ENCODE measurements at regions not wholly inside any gene's neighbourhood (a gene's known extent, or its start where the extent isn't known, plus 50 kb on each side); places are given as distances from the start of the nearest gene placed in this dataset.

DNA sequence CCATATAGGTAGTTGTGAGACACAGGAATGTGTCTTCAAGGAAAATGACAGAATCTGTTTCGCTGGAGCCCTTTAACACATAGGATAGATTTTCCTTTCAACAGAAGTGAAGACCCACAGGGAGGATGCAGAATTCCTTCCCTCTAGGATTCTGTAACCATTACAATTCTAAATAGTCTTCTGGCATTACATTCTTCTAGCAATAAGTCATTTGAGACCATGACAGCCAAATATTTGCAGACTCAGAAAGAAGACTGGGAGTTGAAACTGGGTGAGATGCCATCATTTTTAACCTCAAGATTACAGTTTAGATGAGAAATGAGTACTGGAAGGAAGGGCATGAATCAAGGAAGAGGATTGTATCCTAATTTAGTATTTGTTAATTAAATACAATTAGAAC is 61.6 kb downstream of the ZBTB18 start:
- H3K36me3 ChIP-seq (ENCODE audit: control insufficient read depth in 2 of 2, insufficient read depth in 1 of 2, low read length in 2 of 2): no peaks in the 10 kb centered on the region
- no peak overlapping the region for H3K4me3 ChIP-seq (ENCODE audit: low read depth, low read length)
- H3K4me1 ChIP-seq (ENCODE audit: control insufficient read depth, insufficient read depth, low read length): peaks cover 10% of the 10 kb centered on the region
- H3K27ac ChIP-seq (ENCODE audit: extremely low read depth, low read depth, low read length): no peak overlapping the region
- H3K9me3 ChIP-seq (ENCODE audit: control insufficient read depth, insufficient read depth, low read depth, low read length): no peaks in the 10 kb centered on the region
- POLR2A ChIA-PET: no interaction called here
- CTCF ChIA-PET: interaction anchor here (0.7 kb wide), 1 partner anchor 89 kb away, joined by 3 read pairs; no protein-coding TSS in a partner anchor
- no peak for TF ChIP-seq PRDM1 (tag by site-specific recombination; IDR thresholded peaks at IDR 0.05)
- TF ChIP-seq ZNF133 (tag by site-specific recombination; IDR thresholded peaks at IDR 0.05): no peak
- TF ChIP-seq ZNF623 (tag by site-specific recombination; IDR thresholded peaks at IDR 0.05): no peak
- no peak for TF ChIP-seq ZNF132 (tag by site-specific recombination; IDR thresholded peaks at IDR 0.05; ENCODE audit: borderline replicate concordance)
- no peak for TF ChIP-seq ZNF394 (tag by site-specific recombination; IDR thresholded peaks at IDR 0.05; ENCODE audit: borderline replicate concordance)
- no peak for TF ChIP-seq ZNF529 (tag by site-specific recombination; IDR thresholded peaks at IDR 0.05; ENCODE audit: insufficient replicate concordance)
- no peak for TF ChIP-seq ZNF560 (tag by site-specific recombination; IDR thresholded peaks at IDR 0.05; ENCODE audit: borderline replicate concordance)

DNA sequence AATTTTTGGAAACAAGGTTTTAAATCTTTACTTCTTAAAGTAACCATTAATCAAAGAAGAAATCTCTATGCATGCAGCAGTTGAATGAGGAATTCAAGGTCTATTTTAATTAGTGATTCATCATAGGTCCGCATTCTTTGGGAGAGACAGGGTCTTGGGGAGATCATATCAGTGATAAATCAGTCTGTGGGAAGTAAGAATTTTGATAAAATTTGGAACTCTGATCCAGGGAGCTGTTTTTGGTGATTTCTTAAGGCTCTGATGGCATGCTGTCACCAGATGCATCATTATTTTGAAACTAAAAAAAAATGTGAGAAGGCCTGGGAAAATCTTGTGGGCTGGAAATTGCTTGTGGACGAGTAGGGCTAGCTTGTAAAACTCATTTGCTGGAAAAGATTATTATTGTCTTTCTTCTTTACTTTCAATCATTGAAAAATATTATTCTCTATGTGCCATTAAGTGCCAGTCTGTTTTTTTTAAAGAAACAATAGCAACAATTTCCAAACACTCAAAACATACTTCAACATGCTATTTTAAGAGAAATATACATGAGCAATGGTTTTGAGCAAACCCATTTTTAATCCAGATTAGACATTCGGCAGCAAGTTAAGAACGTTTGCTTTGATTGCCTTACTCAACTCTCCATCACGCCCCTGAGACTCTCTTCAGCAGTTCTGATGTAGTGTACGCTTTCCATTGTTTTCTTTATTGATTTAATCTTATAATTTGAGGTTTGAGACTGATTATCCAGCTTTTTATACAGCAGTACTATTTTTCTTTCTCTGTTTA is 62.6 kb downstream of the ZBTB18 start:
- POLR2A ChIA-PET: no interaction called here
- TF ChIP-seq, protein P1, sequence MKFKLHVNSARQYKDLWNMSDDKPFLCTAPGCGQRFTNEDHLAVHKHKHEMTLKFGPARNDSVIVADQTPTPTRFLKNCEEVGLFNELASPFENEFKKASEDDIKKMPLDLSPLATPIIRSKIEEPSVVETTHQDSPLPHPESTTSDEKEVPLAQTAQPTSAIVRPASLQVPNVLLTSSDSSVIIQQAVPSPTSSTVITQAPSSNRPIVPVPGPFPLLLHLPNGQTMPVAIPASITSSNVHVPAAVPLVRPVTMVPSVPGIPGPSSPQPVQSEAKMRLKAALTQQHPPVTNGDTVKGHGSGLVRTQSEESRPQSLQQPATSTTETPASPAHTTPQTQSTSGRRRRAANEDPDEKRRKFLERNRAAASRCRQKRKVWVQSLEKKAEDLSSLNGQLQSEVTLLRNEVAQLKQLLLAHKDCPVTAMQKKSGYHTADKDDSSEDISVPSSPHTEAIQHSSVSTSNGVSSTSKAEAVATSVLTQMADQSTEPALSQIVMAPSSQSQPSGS (tag by site-specific recombination; IDR thresholded peaks at IDR 0.05; ENCODE audit: low read depth): no peak
- no peak for TF ChIP-seq ZNF239 (tag by site-specific recombination; IDR thresholded peaks at IDR 0.05)
- TF ChIP-seq KLF10 (tag by site-specific recombination; IDR thresholded peaks at IDR 0.05): no peak
- TF ChIP-seq, protein P2, sequence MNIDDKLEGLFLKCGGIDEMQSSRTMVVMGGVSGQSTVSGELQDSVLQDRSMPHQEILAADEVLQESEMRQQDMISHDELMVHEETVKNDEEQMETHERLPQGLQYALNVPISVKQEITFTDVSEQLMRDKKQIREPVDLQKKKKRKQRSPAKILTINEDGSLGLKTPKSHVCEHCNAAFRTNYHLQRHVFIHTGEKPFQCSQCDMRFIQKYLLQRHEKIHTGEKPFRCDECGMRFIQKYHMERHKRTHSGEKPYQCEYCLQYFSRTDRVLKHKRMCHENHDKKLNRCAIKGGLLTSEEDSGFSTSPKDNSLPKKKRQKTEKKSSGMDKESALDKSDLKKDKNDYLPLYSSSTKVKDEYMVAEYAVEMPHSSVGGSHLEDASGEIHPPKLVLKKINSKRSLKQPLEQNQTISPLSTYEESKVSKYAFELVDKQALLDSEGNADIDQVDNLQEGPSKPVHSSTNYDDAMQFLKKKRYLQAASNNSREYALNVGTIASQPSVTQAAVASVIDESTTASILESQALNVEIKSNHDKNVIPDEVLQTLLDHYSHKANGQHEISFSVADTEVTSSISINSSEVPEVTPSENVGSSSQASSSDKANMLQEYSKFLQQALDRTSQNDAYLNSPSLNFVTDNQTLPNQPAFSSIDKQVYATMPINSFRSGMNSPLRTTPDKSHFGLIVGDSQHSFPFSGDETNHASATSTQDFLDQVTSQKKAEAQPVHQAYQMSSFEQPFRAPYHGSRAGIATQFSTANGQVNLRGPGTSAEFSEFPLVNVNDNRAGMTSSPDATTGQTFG (tag by site-specific recombination; IDR thresholded peaks at IDR 0.05; ENCODE audit: borderline replicate concordance): no peak
- TF ChIP-seq, protein P3, sequence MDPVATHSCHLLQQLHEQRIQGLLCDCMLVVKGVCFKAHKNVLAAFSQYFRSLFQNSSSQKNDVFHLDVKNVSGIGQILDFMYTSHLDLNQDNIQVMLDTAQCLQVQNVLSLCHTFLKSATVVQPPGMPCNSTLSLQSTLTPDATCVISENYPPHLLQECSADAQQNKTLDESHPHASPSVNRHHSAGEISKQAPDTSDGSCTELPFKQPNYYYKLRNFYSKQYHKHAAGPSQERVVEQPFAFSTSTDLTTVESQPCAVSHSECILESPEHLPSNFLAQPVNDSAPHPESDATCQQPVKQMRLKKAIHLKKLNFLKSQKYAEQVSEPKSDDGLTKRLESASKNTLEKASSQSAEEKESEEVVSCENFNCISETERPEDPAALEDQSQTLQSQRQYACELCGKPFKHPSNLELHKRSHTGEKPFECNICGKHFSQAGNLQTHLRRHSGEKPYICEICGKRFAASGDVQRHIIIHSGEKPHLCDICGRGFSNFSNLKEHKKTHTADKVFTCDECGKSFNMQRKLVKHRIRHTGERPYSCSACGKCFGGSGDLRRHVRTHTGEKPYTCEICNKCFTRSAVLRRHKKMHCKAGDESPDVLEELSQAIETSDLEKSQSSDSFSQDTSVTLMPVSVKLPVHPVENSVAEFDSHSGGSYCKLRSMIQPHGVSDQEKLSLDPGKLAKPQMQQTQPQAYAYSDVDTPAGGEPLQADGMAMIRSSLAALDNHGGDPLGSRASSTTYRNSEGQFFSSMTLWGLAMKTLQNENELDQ (tag by site-specific recombination; IDR thresholded peaks at IDR 0.05; ENCODE audit: low read depth): no peak
- no peak for TF ChIP-seq HOXD13 (CRISPR knock-in tag; IDR thresholded peaks at IDR 0.05; ENCODE audit: borderline replicate concordance)
- TF ChIP-seq ZNF660 (tag by site-specific recombination; IDR thresholded peaks at IDR 0.05): peak; percentile 89
- TF ChIP-seq, protein P4, sequence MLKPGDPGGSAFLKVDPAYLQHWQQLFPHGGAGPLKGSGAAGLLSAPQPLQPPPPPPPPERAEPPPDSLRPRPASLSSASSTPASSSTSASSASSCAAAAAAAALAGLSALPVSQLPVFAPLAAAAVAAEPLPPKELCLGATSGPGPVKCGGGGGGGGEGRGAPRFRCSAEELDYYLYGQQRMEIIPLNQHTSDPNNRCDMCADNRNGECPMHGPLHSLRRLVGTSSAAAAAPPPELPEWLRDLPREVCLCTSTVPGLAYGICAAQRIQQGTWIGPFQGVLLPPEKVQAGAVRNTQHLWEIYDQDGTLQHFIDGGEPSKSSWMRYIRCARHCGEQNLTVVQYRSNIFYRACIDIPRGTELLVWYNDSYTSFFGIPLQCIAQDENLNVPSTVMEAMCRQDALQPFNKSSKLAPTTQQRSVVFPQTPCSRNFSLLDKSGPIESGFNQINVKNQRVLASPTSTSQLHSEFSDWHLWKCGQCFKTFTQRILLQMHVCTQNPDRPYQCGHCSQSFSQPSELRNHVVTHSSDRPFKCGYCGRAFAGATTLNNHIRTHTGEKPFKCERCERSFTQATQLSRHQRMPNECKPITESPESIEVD (tag by site-specific recombination; IDR thresholded peaks at IDR 0.05): peak; percentile 45; the same call in 1 of the 2 replicates
- 0 out of 2 replicates have a peak, but pooled peaks have one; percentile 14 for TF ChIP-seq ZNF335 (tag by site-specific recombination; conservative IDR thresholded peaks at IDR 0.05)
- no peak for TF ChIP-seq GLIS2 (tag by site-specific recombination; IDR thresholded peaks at IDR 0.05)
- TF ChIP-seq YY1 (tag by site-specific recombination; IDR thresholded peaks at IDR 0.05): no peak
- TF ChIP-seq, protein P5, sequence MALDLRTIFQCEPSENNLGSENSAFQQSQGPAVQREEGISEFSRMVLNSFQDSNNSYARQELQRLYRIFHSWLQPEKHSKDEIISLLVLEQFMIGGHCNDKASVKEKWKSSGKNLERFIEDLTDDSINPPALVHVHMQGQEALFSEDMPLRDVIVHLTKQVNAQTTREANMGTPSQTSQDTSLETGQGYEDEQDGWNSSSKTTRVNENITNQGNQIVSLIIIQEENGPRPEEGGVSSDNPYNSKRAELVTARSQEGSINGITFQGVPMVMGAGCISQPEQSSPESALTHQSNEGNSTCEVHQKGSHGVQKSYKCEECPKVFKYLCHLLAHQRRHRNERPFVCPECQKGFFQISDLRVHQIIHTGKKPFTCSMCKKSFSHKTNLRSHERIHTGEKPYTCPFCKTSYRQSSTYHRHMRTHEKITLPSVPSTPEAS (tag by site-specific recombination; IDR thresholded peaks at IDR 0.05): no peak
- TF ChIP-seq ZNF701 (tag by site-specific recombination; IDR thresholded peaks at IDR 0.05): no peak
- H3K36me3 ChIP-seq (ENCODE audit: control insufficient read depth in 2 of 2, insufficient read depth in 1 of 2, low read length in 2 of 2): no peaks in the 10 kb centered on the region
- peaks cover 13% of the 10 kb centered on the region for H3K4me1 ChIP-seq (ENCODE audit: control insufficient read depth, insufficient read depth, low read length)
- CTCF ChIA-PET: interaction anchor here (0.6 to 0.7 kb wide), 2 partner anchors 13 to 90 kb away, joined by 3 to 5 read pairs; no protein-coding TSS in a partner anchor
- H3K4me3 ChIP-seq (ENCODE audit: low read depth, low read length): no peak overlapping the region
- H3K9me3 ChIP-seq (ENCODE audit: control insufficient read depth, insufficient read depth, low read depth, low read length): no peaks in the 10 kb centered on the region
- no peak overlapping the region for H3K27ac ChIP-seq (ENCODE audit: extremely low read depth, low read depth, low read length)
